GM23338 (cell line): ENCODE measurements at regions not wholly inside any gene's neighbourhood (a gene's known extent, or its start where the extent isn't known, plus 50 kb on each side); places are given as distances from the start of the nearest gene placed in this dataset.

Experiments
- ATAC-seq: fragments of 200-7000 bp; cut with Tn5 transposase; 3 replicates; pipeline ENCODE4 v1.9.1; 2020
- DNase-seq: peaks from one replicate; pipeline ENCODE4 v3.0.0-alpha.2; 2015; ENCODE audit warnings: low spot score
- H2AFZ ChIP-seq: fragments of 200-600 bp; sonication (generic); 2 replicates; pipeline ENCODE4 v1.8.0; 2016; ENCODE audit warnings: antibody characterized with exemption, mild to moderate bottlenecking, moderate library complexity
- H3F3A ChIP-seq: fragments of 200-600 bp; sonication (generic); replicated peaks from 2 replicates; pipeline ENCODE4 v1.8.0; 2017; ENCODE audit warnings: antibody characterized with exemption, mixed run types, low read depth
- H3K27ac ChIP-seq: fragments of 200-600 bp; sonication (generic); 2 replicates; pipeline ENCODE4 v1.6.1; 2016; ENCODE audit warnings: low read depth
- H3K27me3 ChIP-seq: fragments of 200-600 bp; sonication (generic); 2 replicates; pipeline ENCODE4 v1.8.0; 2016; ENCODE audit warnings: mild to moderate bottlenecking, mixed run types, moderate library complexity; ENCODE audit not compliant: insufficient read depth
- H3K36me3 ChIP-seq: fragments of 200-600 bp; sonication (generic); 2 replicates; pipeline ENCODE4 v1.8.0; 2016; ENCODE audit warnings: mild to moderate bottlenecking; ENCODE audit not compliant: insufficient read depth
- H3K4me1 ChIP-seq: fragments of 200-600 bp; sonication (generic); 2 replicates; pipeline ENCODE4 v1.8.0; 2016; ENCODE audit warnings: mild to moderate bottlenecking, moderate library complexity; ENCODE audit not compliant: insufficient read depth
- H3K4me2 ChIP-seq: fragments of 200-600 bp; sonication (generic); 2 replicates; pipeline ENCODE4 v1.7.1; 2017; ENCODE audit warnings: mixed run types
- H3K4me3 ChIP-seq: fragments of 200-600 bp; sonication (generic); 2 replicates; pipeline ENCODE4 v1.6.1; 2016; ENCODE audit warnings: mixed run types
- H3K79me2 ChIP-seq: fragments of 200-600 bp; sonication (generic); replicated peaks from 2 replicates; pipeline ENCODE4 v1.8.0; 2017; ENCODE audit warnings: mild to moderate bottlenecking; ENCODE audit not compliant: insufficient read depth
- H3K9me2 ChIP-seq: fragments of 200-600 bp; sonication (generic); 2 replicates; pipeline ENCODE4 v1.8.0; 2017; ENCODE audit not compliant: insufficient read depth
- H4K20me1 ChIP-seq: fragments of 200-600 bp; sonication (generic); replicated peaks from 2 replicates; pipeline ENCODE4 v1.8.0; 2017; ENCODE audit warnings: mild to moderate bottlenecking; ENCODE audit not compliant: insufficient read depth
- H3K27ac Mint-ChIP-seq: 2 replicates; pipeline ENCODE4 v1.8.0; 2020; ENCODE audit warnings: inconsistent platforms, mild to moderate bottlenecking, moderate library complexity, mixed read lengths
- H3K27me3 Mint-ChIP-seq: 3 replicates; pipeline ENCODE4 v1.8.0; 2022; ENCODE audit warnings: low read depth, mild to moderate bottlenecking, moderate library complexity, mixed read lengths, inconsistent platforms; ENCODE audit not compliant: insufficient read depth, poor library complexity
- H3K36me3 Mint-ChIP-seq: 3 replicates; pipeline ENCODE4 v1.8.0; 2021; ENCODE audit warnings: low read depth, mild to moderate bottlenecking, inconsistent platforms, moderate library complexity, mixed read lengths
- H3K4me1 Mint-ChIP-seq: 3 replicates; pipeline ENCODE4 v1.8.0; 2020; ENCODE audit warnings: mild to moderate bottlenecking, inconsistent platforms, mixed read lengths
- H3K4me3 Mint-ChIP-seq: 3 replicates; pipeline ENCODE4 v1.8.0; 2021; ENCODE audit warnings: moderate library complexity, mild to moderate bottlenecking, inconsistent platforms, mixed read lengths
- H3K9me3 Mint-ChIP-seq: 3 replicates; pipeline ENCODE4 v1.8.0; 2020; ENCODE audit warnings: moderate library complexity, mild to moderate bottlenecking, inconsistent platforms, mixed read lengths
- CREB1 ChIP-seq: fragments of 250-450 bp; sonication (Bioruptor Pico); IDR thresholded peaks from 2 replicates; pipeline ENCODE4 v1.5.0; 2020; ENCODE audit warnings: low read depth, mild to moderate bottlenecking, moderate library complexity
- CTCF ChIP-seq, 2 experiments: fragments of 200-600 bp in 1 of 2; sonication (generic) in 1 of 2; conservative IDR thresholded peaks; 2 replicates each; pipeline versions ENCODE4 v1.5.1 to v1.6.1; 2016 to 2017; ENCODE audit warnings: antibody characterized with exemption in 2 of 2, low read depth in 2 of 2, mild to moderate bottlenecking in 2 of 2, moderate library complexity in 1 of 2
- ETS1 ChIP-seq: IDR thresholded peaks from 2 replicates; pipeline ENCODE4 v1.6.1; 2016; ENCODE audit warnings: antibody characterized with exemption
- EZH2 ChIP-seq: fragments of 200-600 bp; sonication (generic); IDR thresholded peaks from one replicate; pipeline ENCODE4 v1.8.0; 2017; ENCODE audit warnings: antibody characterized with exemption, mild to moderate bottlenecking, low read depth; ENCODE audit not compliant: unreplicated experiment
- EZH2phosphoT487 ChIP-seq: fragments of 200-600 bp; sonication (generic); IDR thresholded peaks from one replicate; pipeline ENCODE4 v1.8.1; 2018; ENCODE audit warnings: antibody characterized with exemption; ENCODE audit not compliant: unreplicated experiment
- JUNB ChIP-seq: IDR thresholded peaks from one replicate; pipeline ENCODE4 v1.6.1; 2016; ENCODE audit warnings: antibody characterized with exemption; ENCODE audit not compliant: unreplicated experiment
- NANOG ChIP-seq: IDR thresholded peaks from 2 replicates; pipeline ENCODE4 v1.6.1; 2016; ENCODE audit warnings: antibody characterized with exemption, borderline replicate concordance
- POLR2AphosphoS5 ChIP-seq: IDR thresholded peaks from 2 replicates; pipeline ENCODE4 v1.6.1; 2016; ENCODE audit warnings: antibody characterized with exemption, low read depth
- REST ChIP-seq: IDR thresholded peaks from one replicate; pipeline ENCODE4 v1.6.1; 2018; ENCODE audit warnings: antibody characterized with exemption; ENCODE audit not compliant: unreplicated experiment
- STAT1 ChIP-seq: IDR thresholded peaks from one replicate; pipeline ENCODE4 v1.6.1; 2016; ENCODE audit warnings: antibody characterized with exemption; ENCODE audit not compliant: unreplicated experiment
- ZNF114 ChIP-seq: fragments of 250-450 bp; sonication (Bioruptor Pico); IDR thresholded peaks from 2 replicates; pipeline ENCODE4 v1.5.0; 2020; ENCODE audit warnings: mild to moderate bottlenecking, moderate library complexity
- ZNF331 ChIP-seq: fragments of 250-450 bp; sonication (Bioruptor Pico); IDR thresholded peaks from 2 replicates; pipeline ENCODE4 v1.5.0; 2020; ENCODE audit warnings: low read depth, mild to moderate bottlenecking, moderate library complexity
- ZNF462 ChIP-seq: fragments of 250-450 bp; sonication (Bioruptor Pico); IDR thresholded peaks from 2 replicates; pipeline ENCODE4 v1.5.0; 2020; ENCODE audit warnings: mild to moderate bottlenecking, moderate library complexity

- no peak overlapping the region for H3K27ac ChIP-seq
- ATAC-seq, result no peak
- no peaks in the 10 kb centered on the region for H3K9me2 ChIP-seq
- no peak overlapping the region for H3K4me2 ChIP-seq
- no peaks in the 10 kb centered on the region for H3K79me2 ChIP-seq
- Mint-ChIP-seq H3K27ac (no peak overlapping the region), H3K4me3 (no peak overlapping the region), H3K9me3 (no peaks in the 10 kb centered on the region), H3K36me3 (no peaks in the 10 kb centered on the region), H3K4me1 (peaks cover 28% of the 10 kb centered on the region), H3K27me3 (peaks cover under 1% of the 10 kb centered on the region)
- H3K27me3 ChIP-seq, result no peaks in the 10 kb centered on the region
- H3K4me3 ChIP-seq, result no peak overlapping the region
- H3K4me1 ChIP-seq, result peaks cover 21% of the 10 kb centered on the region
- H3K36me3 ChIP-seq, result no peaks in the 10 kb centered on the region
- DNase-seq, result no peak
- TF ChIP-seq STAT1 (no peak), ZNF114 (CRISPR knock-in tag) (no peak), JUNB (no peak), POLR2AphosphoS5 (no peak), CTCF (conservative IDR thresholded peaks at IDR 0.05; ENCODE audit: low read depth in 2 of 2) (no peak), ETS1 (no peak), EZH2phosphoT487 (no peak), EZH2 (no peak), ZNF331 (no peak), ZNF462 (no peak), NANOG (no peak), REST (no peak), CREB1 (CRISPR knock-in tag) (no peak)
- no peak overlapping the region for H2AFZ ChIP-seq
- no peaks in the 10 kb centered on the region for H4K20me1 ChIP-seq
- H3F3A ChIP-seq, result no peaks in the 10 kb centered on the region
Measured at GRCh38 chr15:39167164-39168058, 413.5 kb upstream of the THBS1 start.
